H1 (cell line): ENCODE measurements at regions not wholly inside any gene's neighbourhood (a gene's known extent, or its start where the extent isn't known, plus 50 kb on each side); places are given as distances from the start of the nearest gene placed in this dataset.

Source experiments
- KDM1A ChIP-seq: fragments of 200-600, 300-600 bp; sonication (generic); IDR thresholded peaks from 2 replicates; pipeline ENCODE4 v1.7.1; 2016; ENCODE audit warnings: mild to moderate bottlenecking, low read length, borderline replicate concordance
- PHF8 ChIP-seq: fragments of 200-600 bp; sonication (generic); conservative IDR thresholded peaks from 2 replicates; pipeline ENCODE4 v1.7.1; 2012; ENCODE audit warnings: low read depth, mild to moderate bottlenecking, inconsistent platforms, low read length, moderate library complexity
- TAF7 ChIP-seq: optimal IDR thresholded peaks from 2 replicates; pipeline ENCODE3; 2011; ENCODE audit warnings: low read depth, mild to moderate bottlenecking, inconsistent platforms, low read length, moderate library complexity, borderline replicate concordance
- TF ChIP-seq, protein P1 (sequence below): fragments of 300-600 bp; sonication (generic); IDR thresholded peaks from 2 replicates; pipeline ENCODE4 v1.7.1; 2012; ENCODE audit warnings: low read length, moderate library complexity, mild to moderate bottlenecking, inconsistent platforms; ENCODE audit not compliant: insufficient replicate concordance
- TF ChIP-seq, protein P2 (sequence below): IDR thresholded peaks from 2 replicates; pipeline ENCODE4 v1.6.1; 2012; ENCODE audit warnings: inconsistent platforms
- TF ChIP-seq, protein P3 (sequence below), 3 experiments: IDR thresholded peaks; 1 replicate in 2 of 3; 2 replicates in 1 of 3; pipeline versions ENCODE4 v1.5.1 to v1.6.1; 2011; ENCODE audit warnings: low read length in 3 of 3, mild to moderate bottlenecking in 3 of 3, inconsistent platforms in 2 of 3, low read depth in 1 of 3, moderate library complexity in 1 of 3; ENCODE audit not compliant: insufficient read depth in 1 of 3; ENCODE audit errors: control extremely low read depth in 1 of 3

DNA sequence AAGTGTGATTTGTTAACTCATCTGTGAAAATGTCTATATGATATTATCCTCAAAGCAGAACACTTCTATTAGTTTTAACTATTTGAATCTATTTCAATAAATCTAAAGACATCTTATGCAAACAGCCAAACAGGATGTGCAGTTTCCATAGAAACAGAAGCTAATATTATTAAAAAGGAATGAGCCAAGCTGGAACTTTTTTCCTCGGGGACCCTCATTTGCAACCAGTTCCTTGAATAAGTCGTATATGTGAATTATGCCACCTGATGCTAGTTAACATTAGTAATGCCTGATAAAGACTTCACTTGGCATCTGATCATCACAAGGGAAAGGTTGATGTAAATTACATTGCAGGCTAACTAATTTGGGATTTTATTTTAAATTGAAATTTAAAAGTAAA, 216.9 kb upstream of the SMLR1 start (continued):
- TF ChIP-seq, protein P1, sequence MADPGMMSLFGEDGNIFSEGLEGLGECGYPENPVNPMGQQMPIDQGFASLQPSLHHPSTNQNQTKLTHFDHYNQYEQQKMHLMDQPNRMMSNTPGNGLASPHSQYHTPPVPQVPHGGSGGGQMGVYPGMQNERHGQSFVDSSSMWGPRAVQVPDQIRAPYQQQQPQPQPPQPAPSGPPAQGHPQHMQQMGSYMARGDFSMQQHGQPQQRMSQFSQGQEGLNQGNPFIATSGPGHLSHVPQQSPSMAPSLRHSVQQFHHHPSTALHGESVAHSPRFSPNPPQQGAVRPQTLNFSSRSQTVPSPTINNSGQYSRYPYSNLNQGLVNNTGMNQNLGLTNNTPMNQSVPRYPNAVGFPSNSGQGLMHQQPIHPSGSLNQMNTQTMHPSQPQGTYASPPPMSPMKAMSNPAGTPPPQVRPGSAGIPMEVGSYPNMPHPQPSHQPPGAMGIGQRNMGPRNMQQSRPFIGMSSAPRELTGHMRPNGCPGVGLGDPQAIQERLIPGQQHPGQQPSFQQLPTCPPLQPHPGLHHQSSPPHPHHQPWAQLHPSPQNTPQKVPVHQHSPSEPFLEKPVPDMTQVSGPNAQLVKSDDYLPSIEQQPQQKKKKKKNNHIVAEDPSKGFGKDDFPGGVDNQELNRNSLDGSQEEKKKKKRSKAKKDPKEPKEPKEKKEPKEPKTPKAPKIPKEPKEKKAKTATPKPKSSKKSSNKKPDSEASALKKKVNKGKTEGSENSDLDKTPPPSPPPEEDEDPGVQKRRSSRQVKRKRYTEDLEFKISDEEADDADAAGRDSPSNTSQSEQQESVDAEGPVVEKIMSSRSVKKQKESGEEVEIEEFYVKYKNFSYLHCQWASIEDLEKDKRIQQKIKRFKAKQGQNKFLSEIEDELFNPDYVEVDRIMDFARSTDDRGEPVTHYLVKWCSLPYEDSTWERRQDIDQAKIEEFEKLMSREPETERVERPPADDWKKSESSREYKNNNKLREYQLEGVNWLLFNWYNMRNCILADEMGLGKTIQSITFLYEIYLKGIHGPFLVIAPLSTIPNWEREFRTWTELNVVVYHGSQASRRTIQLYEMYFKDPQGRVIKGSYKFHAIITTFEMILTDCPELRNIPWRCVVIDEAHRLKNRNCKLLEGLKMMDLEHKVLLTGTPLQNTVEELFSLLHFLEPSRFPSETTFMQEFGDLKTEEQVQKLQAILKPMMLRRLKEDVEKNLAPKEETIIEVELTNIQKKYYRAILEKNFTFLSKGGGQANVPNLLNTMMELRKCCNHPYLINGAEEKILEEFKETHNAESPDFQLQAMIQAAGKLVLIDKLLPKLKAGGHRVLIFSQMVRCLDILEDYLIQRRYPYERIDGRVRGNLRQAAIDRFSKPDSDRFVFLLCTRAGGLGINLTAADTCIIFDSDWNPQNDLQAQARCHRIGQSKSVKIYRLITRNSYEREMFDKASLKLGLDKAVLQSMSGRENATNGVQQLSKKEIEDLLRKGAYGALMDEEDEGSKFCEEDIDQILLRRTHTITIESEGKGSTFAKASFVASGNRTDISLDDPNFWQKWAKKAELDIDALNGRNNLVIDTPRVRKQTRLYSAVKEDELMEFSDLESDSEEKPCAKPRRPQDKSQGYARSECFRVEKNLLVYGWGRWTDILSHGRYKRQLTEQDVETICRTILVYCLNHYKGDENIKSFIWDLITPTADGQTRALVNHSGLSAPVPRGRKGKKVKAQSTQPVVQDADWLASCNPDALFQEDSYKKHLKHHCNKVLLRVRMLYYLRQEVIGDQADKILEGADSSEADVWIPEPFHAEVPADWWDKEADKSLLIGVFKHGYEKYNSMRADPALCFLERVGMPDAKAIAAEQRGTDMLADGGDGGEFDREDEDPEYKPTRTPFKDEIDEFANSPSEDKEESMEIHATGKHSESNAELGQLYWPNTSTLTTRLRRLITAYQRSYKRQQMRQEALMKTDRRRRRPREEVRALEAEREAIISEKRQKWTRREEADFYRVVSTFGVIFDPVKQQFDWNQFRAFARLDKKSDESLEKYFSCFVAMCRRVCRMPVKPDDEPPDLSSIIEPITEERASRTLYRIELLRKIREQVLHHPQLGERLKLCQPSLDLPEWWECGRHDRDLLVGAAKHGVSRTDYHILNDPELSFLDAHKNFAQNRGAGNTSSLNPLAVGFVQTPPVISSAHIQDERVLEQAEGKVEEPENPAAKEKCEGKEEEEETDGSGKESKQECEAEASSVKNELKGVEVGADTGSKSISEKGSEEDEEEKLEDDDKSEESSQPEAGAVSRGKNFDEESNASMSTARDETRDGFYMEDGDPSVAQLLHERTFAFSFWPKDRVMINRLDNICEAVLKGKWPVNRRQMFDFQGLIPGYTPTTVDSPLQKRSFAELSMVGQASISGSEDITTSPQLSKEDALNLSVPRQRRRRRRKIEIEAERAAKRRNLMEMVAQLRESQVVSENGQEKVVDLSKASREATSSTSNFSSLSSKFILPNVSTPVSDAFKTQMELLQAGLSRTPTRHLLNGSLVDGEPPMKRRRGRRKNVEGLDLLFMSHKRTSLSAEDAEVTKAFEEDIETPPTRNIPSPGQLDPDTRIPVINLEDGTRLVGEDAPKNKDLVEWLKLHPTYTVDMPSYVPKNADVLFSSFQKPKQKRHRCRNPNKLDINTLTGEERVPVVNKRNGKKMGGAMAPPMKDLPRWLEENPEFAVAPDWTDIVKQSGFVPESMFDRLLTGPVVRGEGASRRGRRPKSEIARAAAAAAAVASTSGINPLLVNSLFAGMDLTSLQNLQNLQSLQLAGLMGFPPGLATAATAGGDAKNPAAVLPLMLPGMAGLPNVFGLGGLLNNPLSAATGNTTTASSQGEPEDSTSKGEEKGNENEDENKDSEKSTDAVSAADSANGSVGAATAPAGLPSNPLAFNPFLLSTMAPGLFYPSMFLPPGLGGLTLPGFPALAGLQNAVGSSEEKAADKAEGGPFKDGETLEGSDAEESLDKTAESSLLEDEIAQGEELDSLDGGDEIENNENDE, result no peak
- TF ChIP-seq KDM1A, result no peak
- no peak for TF ChIP-seq TAF7
- TF ChIP-seq PHF8, result no peak
- TF ChIP-seq, protein P2, sequence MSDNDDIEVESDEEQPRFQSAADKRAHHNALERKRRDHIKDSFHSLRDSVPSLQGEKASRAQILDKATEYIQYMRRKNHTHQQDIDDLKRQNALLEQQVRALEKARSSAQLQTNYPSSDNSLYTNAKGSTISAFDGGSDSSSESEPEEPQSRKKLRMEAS, result no peak
- TF ChIP-seq, protein P3, sequence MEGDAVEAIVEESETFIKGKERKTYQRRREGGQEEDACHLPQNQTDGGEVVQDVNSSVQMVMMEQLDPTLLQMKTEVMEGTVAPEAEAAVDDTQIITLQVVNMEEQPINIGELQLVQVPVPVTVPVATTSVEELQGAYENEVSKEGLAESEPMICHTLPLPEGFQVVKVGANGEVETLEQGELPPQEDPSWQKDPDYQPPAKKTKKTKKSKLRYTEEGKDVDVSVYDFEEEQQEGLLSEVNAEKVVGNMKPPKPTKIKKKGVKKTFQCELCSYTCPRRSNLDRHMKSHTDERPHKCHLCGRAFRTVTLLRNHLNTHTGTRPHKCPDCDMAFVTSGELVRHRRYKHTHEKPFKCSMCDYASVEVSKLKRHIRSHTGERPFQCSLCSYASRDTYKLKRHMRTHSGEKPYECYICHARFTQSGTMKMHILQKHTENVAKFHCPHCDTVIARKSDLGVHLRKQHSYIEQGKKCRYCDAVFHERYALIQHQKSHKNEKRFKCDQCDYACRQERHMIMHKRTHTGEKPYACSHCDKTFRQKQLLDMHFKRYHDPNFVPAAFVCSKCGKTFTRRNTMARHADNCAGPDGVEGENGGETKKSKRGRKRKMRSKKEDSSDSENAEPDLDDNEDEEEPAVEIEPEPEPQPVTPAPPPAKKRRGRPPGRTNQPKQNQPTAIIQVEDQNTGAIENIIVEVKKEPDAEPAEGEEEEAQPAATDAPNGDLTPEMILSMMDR (IDR thresholded peaks at IDR 0.05; ENCODE audit: control extremely low read depth in 1 of 3, insufficient read depth in 1 of 3, low read depth in 1 of 3, low read length in 3 of 3), result no peak
